HG02973 (cell line): ENCODE measurements at regions not wholly inside any gene's neighbourhood (a gene's known extent, or its start where the extent isn't known, plus 50 kb on each side); places are given as distances from the start of the nearest gene placed in this dataset.

Experiments used
- ATAC-seq: cut with Tn5 transposase; IDR thresholded peaks from one replicate; pipeline ENCODE4 v1.9.1; 2021; ENCODE audit warnings: moderate library complexity; ENCODE audit not compliant: unreplicated experiment

- no peak for ATAC-seq
These were observed 767.4 kb downstream of the IRX1 start for GRCh38 chr5:4363045-4363444.

- ATAC-seq: no peak
These were observed 771.0 kb downstream of the IRX1 start for GRCh38 chr5:4366628-4367027.

DNA sequence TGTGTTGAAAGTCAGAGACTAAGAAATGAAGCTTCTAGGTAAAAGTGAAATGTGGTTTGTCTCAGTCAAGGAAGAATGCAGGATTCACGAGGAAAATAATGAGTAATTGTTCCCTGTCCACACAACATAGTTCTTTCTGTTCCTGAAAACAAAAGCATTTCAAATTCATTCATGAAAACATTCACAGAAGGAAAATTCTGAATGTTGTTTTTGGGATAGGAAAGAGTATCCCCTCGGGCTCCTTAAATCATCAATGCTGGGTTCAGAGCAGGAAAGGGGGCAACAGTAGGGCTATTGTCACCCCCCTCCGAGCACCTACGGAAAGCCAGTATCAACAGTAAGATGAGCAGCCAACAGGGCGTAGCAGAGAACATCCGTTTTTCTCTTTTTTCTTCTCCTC, 769.9 kb upstream of the ADAMTS16 start:
- no peak for ATAC-seq

DNA sequence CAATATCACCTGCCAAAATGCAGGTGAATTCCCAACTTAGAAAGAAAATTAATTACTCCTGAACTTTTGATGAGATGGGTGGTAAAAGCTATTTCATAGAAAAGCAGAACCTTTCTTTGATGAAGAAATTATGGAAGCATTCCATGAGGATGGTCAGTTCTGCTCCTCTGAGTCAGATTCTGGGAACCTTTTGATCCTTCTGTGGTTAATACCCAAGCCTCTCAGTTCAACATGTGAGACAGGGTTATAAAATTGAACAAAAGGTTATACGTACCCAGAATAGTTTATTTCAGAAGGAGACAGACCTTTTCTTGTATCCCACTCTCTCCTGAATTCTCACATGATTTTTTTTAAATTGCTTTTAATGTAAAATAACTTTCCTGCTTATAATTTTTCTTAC, 767.6 kb upstream of the ADAMTS16 start:
- no peak for ATAC-seq

DNA sequence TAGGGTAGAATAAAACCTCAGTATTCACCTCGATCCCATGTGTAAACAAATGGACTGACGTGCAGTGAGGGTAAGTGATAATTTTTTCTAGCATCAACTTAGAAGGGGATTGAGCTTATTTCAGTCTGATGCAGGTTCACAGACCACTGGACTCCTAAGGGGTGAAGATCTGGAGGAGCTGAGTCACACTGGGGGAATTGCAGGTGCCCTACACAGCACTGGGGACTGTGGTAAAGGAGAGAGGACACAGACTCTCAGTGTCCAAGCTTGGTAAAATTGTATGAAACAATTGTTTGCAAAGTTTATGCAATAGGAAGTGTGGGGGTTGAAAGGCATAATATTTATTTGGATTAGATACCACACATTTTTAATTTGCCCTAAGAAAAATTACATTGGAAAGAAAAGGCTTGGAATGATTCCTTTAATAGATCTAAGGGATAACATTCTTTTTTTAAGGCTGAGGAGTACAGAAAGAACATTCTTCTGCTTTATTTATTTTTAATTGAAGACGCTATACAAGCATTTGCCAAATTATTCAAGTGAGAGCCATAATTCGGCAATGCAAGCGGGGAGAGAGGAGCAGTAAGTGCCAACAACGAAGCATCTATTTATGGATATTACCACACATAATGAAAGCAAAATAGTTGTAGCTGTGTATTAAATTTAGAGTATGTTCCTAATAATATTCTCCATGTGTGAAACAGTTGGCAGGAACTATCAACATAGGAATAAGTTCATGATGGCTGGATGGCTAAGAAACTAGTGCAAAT, 766.9 kb upstream of the ADAMTS16 start:
- ATAC-seq: no peak

GRCh38 chr5:4374866-4375265, 765.3 kb upstream of the ADAMTS16 start:
- no peak for ATAC-seq

DNA sequence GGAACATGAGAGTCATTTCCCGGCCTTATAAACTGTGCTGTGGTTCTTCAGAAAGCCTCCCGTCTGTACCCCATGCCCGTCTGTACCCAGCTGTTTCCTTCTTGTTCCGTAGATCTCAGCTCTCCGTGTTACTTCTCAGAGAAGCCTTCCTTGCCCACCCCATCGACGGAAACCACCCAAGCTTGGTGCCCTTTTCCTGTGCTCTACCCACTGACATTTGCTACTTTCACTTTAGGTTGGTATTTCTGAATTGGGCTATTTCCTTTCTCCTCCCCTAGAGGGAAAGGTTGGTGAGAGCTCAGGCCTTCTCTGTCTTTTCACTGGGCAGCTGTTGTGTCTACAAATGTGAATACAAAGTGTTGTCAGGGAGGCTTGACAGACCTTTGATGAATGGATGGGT, 764.5 kb upstream of the ADAMTS16 start:
- no peak for ATAC-seq

- no peak for ATAC-seq
These were observed 757.0 kb upstream of the ADAMTS16 start for GRCh38 chr5:4383102-4383501.

DNA sequence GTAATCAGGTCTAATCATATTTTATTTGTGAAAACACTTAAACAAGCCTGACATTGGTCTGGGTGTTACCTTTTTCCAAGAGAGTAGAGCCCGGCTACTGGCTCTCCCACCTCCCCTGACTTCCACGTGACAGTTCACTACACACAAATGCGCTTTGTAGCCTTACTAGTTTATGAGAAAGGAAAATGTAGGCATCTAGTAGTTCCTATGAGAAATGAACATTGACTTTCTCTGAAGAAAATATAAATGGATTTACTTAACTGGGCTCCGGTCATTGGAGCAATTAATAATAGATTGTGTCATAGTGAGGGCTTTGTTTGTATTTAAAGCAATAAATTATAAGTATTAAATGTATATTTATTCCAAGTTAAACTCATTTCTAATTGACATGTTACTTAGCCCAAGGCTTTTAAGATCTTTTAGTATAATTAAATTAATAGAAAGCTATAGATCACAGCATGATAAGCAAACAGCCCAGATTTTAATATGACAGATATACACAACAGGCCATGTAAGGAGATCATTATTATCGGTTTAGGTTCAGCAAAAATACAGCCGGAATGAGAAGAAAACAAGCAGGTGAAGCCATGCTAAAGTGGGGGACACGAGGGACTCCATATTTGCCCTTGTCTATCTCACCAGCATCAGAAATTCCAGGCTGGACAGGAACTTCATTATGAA, 756.5 kb upstream of the ADAMTS16 start:
- ATAC-seq: no peak

DNA sequence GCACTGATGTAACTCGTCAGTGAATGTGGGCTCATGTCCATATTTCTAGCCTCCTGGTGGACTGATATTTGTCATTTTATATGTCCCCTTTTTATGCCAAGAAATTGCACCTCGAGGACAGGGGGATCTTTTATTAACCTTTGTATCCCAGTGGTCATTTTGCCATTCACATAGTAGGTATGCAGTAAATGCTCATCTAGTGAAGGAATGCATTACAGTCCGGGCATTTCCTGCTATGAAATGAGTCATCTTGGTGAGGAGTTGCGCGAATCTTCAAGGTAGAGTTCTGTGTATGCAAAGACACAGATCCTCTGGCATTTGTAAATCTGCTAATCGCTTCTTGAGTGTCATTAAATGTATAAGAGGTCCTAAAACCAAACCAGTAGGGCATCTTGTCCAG, 755.5 kb upstream of the ADAMTS16 start:
- ATAC-seq: no peak

DNA sequence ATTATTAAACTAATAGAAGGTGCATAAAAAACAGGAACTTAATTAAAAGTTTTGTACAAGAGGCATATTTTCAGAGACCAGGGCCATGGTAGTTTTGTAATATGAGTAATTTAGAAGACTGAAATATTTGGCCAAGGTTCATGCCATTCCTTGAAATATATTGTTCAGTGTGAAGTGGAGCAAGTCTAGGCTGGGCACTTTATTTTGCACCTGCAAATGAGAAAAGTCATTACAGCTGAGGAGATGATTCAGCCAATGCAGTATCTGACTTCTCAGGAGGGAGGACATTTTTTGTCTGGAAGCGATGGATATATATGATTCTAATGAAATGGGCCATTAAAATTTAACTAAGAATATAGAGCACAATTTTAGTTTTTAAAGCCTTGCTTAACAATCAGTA, 754.0 kb upstream of the ADAMTS16 start:
- ATAC-seq: no peak

GRCh38 chr5:4387290-4387689, 752.8 kb upstream of the ADAMTS16 start:
- ATAC-seq: no peak

- no peak for ATAC-seq
These were observed 744.4 kb upstream of the ADAMTS16 start for GRCh38 chr5:4395752-4396151.

DNA sequence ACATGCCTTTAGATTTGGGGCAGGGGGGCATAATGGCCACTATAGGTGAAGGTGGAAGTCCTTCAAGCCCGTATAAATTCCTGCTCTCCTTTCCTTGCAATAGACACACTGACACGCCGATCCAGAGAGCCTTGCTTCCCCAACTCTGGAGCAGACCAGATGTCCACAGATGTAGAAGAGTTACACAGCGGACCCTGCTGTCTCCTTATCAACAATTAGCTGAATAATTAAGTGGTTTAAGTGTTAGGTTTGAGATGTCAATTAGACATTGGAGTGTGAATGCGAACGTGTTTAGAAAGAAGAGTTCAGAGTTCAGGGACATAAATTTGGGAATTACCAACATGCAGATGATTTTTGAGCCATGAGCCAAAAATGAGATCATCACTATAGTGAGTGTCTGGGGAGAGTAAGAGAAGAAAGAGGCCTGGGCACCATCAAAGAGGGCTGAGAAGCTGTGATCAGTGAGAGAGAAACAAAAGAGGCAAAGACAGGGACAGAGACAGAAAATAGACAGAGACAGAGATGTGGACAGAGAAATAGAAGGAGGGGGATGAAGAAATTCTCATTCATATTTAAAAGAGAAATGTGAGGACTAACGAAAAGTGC, 734.4 kb upstream of the ADAMTS16 start:
- no peak for ATAC-seq

DNA sequence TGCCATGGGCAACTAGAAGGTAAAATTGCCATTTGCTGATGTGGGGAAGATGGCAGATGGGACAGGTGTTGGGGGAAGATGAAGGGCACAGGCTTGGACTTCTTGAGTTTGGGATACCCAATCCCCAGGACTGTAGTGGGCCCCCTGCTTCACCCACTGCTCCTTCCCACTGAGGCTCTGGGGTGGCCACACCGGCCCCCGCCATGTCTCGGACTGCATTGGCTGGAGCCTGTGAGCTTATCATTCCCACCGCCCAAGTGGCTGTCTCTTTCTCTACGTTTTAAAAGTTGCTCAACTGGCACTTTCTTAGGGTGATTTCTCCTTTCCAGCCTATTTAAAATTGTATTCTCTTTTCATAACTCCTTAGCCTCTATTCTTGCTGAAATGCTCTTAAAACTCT, 730.0 kb upstream of the ADAMTS16 start:
- no peak for ATAC-seq

DNA sequence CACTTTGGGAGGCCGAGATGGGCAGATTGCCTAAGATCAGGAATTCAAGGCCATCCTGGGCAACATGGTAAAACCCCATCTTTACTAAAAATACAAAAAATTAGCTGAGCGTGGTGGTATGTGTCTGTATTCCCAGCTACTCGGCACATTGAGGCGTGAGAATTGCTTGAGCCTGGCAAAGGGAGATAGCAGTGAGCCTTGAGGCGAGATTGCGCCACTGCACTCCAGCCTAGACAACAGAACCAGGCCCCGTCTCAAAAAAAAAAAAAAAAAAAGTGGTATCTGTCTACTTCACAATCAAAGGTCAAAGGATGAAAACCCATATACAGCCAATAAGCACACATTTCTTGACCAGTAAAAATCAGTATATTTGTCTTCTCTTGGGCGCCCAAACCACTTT, 728.5 kb upstream of the ADAMTS16 start:
- ATAC-seq: no peak

- ATAC-seq: no peak
These were observed 726.1 kb upstream of the ADAMTS16 start for GRCh38 chr5:4413996-4414395.

GRCh38 chr5:4418084-4418483, 722.0 kb upstream of the ADAMTS16 start:
- ATAC-seq: no peak

- ATAC-seq: no peak
These were observed 720.8 kb upstream of the ADAMTS16 start for GRCh38 chr5:4419281-4419680.

GRCh38 chr5:4420177-4420576, 720.0 kb upstream of the ADAMTS16 start:
- ATAC-seq: no peak

- no peak for ATAC-seq
These were observed 719.4 kb upstream of the ADAMTS16 start for GRCh38 chr5:4420681-4421080.

- no peak for ATAC-seq
These were observed 717.9 kb upstream of the ADAMTS16 start for GRCh38 chr5:4422247-4422646.
